COR-L47 (cell line): ENCODE measurements at regions not wholly inside any gene's neighbourhood (a gene's known extent, or its start where the extent isn't known, plus 50 kb on each side); places are given as distances from the start of the nearest gene placed in this dataset.
"Not testable (repeated sequence)": the region's sequence is repeated elsewhere in the genome, so short reads cannot be mapped to it uniquely, and the experiment has no call there.

Experiments
- DNase-seq: peaks from one replicate; lab custom pipeline; 2025; lab: John Stamatoyannopoulos, UW

DNA sequence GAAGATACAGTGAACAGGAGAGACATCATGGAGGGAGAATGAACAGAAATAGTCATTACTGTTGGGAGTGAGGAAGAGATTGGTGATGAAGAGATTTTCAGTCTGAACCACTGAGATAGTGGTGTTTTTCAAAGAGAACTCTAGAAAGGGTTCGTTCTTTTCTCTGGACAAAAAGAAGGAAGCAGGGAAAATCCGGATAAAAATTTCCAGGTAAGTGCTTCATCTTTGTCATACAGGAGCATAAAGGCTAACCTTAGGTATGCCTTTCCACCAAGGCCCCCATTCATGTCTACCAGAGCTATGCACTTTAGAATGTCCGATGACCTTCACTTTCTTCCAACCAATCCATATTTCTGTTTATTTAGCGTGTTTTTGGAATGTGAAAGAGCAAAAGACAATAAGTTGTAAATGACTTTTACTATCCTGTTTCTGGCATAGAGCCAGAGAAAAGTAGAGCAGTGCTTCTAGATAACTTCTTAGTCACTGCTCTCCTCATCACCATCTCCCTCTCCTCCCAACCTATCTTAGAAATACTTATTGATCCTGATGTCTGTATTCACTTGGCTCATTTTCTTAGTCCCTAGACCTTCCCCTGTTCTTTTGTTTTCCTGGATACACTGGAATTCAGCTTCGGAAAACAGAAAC is 116.5 kb downstream of the TTC6 start:
- no peak for DNase-seq

DNA sequence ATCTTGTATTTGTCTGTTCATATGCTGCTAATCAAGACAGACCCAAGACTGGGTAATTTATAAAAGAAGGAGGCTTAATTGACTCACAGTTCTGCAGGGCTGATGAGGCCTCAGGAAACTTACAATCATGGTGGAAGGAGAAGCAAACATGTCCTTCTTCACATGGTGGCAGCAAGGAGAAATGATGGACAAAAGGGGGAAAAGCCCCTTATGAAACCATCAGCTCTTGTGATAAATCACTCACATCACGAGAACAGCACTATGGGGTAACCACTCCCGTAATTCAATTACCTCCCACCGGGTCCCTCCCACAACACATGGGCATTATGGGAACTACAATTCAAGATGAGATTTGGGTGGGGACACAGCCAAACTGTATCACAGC is 117.0 kb downstream of the TTC6 start:
- not testable (repeated sequence) for DNase-seq

DNA sequence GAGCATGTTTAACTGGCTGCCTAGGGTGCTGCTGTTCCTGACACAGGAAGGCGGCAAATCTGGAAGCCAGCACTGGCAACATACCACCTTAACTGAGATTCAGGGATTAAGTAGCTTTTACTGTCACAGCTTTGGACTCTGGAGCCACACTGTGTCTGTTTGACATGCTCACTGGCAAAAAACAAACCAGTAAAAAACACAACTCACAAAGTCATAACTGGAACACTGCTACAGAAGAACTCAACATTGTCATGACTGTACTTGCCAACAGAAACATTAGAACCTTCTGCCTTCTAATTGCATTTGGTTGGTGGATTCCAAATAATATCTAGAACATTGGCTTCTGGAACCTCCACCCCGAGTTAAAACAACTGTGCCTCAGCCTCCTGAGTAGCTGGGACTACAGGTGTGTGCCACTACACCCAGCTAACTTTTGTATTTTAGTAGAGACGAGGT is 117.6 kb downstream of the TTC6 start:
- DNase-seq = no peak

DNA sequence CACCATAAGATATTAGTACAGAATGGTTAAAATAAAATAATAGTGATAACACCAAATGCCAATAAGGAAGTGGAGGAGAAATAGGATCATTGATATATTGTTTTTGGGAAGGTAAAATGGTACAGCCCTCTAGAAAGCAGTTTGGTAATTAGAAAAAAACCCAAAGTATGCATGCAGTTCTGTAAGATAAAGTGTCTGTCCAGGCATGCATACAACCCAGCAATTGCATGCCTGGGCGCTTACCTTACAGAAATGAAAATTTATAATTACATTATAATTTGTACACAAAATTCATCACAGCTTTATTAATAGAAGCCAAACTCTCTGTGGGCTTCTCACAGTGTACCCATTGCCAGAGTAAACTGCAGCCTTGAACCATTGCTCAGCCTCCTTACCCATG is 124.7 kb downstream of the TTC6 start:
- no peak for DNase-seq

DNA sequence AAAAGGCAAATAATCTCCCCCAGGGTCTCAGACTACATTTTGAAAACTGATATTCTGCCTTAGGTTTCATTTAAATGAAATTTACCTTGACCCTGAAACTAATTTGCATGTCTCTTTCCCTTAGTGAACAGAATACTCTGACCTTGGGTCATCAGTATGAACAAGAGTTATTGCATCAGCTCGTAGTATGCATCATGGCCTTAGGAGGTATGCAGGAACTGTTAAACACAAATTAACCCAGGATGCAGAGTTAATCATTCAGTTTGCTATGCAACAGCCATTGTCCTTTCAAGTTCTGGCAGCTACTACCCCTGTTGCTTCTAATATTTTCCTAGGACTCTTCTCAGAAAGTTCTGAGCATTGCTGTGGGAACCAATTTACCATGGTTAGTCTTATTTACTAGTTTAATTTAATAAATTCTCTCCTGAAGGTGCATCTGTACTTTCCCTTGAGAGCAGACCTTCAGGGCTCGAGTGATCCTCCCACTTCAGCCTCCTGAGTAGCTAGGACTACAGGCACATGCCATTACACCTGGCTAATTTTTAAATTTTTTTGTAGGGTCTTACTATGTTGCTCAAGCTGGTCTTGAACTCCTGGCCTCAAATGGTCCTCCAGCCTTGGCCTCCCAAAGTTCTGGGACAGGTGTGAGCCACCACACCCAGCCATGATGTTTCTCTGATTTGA is 126.7 kb downstream of the TTC6 start:
- DNase-seq = no peak

DNA sequence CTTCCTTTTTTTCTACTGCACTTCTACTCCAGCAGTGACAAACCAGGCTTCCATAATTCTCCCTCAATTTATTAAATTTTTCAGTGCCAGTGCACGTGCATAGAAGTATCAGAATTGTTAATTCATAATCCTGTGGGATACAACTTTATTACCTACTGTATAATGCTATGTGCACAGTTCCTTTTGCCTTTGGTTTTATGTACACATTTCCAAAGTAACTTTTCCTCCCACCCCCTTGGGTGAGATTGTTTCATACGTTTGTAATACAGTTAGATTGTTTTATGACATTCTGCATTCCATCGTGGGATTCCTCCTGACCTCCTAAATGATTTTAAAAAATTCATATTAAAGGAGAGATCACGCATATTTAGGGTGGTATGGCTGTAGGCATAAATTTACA is 128.1 kb downstream of the TTC6 start:
- DNase-seq = no peak

DNA sequence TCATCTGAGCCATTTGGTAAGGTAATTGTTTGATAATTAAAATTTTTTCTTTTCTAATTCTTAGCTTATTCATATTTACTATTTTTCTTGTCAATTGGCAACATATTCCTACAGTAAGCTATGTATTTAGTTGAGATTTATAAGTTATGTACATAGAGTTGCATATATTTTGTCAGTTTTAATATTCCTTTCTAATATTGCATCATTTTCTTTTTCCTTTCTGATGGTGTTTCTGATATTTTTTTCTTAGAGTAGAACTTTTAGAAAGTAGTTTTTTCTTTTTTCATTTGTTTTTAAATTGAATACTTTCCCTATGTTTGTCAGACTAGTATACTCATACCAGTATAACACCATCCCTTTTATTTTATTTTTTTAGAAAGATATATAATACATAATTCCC is 131.3 kb downstream of the TTC6 start:
- DNase-seq = no peak

DNA sequence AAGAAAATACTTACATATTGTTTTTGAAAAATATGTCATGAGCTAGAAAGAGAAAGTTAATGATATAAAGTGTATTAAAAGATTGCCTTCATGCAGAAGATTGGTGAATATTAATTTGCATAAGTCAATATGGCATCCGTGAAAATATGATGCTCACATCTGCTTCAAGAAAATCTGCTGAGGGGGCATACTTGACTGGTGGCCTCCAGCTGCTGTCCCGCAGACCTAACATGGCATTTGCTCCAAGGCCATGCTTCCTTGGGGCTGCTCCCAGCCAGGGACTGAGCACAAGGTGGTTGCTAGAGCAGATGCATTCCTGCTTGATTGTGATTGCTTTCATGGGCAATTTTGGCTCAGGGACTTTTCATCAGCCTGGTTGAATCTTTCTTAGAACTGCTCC is 133.8 kb downstream of the TTC6 start:
- DNase-seq = no peak

DNA sequence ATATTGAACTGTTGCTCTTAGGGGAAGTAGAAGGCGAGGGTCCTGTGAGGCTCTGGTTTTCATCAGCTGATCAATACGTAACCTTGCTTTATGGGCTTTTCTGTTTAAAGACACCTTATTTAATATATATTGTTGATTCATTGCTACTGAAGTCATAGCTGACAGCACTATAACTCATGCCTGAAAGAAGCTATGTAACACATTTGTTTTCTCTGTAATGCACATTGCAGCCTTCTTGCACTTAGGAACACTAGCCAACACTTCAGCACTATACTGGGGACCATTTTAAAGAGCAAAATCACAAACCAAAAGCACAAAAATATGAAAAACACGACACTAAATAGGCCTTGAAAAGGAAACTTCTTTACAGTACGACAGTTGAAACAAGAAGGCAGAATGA is 135.7 kb downstream of the TTC6 start:
- no peak for DNase-seq

DNA sequence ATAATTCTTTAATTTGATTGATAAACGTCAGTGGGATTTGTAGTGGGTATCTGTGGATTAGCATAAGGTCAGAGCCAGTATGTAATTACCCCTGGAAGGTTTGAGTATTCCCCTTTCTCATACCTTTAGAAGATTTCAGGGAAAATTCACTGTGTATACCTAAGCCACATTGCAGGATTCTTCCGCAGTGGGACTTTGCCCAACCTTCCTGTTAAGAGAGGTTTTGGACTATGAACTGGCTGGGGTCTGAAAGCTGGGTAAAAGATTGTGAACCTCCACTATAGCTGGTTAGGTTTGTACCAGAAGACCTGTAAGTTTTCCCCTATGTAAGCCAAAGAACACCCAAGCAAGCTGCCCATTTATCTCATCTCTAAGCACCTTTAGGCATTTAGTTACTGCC is 150.2 kb downstream of the TTC6 start:
- DNase-seq = no peak

DNA sequence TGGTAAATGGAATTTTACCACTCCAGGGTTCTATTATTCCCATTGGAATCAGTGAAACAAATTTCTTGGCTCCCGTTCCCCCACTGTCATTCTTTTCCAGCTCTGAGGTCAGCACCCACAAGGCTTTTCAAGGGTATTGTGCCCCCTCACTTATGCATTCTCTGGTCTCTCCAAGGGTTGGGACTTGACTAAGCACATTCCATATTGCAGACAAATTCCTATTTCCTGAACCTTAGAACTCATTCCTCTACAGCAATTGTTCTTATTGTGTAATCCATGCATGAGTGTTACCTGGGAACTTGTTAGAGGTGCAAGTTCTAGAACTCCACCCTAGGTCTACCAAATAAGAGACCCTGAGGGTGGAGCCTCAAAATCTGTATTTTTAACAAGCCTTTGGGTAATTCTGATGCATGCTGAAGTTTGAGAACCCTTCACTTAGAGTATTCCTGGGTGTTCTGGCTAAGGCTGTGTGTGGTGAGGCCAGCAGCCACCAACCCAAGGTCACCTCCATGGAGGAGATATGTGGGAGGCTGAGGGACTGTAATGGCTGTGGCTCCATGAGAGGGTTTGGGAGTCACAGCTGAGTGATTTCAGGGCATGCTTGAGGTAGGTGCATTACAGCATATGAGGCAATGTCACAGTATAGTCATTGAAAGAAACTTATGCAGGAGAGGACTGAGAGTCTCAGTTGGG is 150.9 kb downstream of the TTC6 start:
- DNase-seq = no peak

DNA sequence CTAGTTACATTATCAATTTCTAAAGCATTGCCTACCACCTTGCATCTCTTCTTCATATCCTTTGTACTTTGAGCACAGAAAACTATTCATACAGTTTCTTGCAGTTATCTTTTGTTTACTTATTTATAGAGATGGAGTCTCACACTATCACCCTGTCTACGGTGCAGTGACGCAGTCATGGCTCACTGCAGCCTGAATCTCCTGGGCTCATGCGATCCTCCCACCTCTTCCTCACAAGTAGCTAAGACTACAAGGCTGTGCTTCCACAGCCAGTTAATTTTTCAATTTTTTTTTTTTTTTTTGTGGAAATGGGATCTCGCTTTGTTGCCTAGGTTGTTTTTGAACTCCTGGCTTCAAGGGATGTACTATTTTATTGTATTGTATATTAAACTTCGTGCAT is 158.0 kb downstream of the TTC6 start:
- no peak for DNase-seq

DNA sequence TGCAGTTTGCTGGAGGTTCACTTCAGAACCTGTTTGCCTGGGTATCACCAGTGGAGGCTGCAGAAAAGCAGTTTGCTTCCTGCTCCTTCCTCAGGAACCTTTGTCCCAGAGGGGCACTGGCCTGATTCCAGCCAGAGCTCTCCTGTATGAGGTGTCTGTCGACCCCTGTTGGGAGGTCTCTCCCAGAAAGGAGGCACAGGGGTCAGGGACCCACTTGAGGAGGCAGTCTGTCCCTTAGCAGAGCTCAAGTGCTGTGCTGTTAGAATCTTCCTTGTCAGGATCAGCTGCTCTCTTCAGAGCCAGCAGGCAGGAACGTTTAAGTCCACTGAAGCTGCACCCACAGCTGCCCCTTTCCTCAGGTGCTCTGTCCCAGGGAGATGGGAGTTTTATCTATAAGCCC is 164.8 kb downstream of the TTC6 start:
- DNase-seq = not testable (repeated sequence)

DNA sequence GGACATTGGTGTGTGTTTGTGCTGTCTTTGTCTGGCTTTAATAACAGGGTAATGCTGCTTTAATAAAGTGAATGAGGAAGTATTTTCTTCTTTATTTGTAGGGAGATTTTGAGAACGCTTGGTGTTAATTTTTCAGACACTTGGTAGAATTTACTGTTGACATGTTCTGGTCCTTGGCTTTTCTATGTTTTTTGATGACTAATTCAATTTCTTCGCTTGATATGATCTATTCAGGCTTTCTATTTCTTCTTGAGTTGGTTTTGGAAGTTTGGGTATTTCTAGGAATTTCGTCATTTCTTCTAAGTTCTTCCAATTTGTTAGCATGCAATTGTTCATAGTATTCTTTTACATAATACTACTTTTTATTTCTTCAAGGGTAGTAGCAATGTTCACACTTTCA is 167.8 kb downstream of the TTC6 start:
- DNase-seq = no peak

DNA sequence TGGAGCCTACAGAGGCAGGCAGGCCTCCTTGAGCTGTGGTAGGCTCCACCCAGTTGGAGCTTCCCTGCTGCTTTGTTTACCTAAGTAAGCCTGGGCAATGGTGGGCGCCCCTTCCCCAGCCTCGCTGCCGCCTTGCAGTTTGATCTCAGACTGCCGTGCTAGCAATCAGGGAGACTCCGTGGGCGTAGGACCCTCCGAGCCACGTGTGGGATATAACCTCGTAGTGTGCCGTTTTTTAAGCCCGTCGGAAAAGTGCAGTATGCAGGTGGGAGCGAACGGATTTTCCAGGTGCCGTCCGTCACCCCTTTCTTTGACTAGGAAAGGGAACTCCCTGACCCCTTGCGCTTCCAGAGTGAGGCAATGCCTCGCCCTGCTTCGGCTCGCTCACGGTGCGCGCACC is 176.9 kb downstream of the TTC6 start:
- DNase-seq = not testable (repeated sequence)

DNA sequence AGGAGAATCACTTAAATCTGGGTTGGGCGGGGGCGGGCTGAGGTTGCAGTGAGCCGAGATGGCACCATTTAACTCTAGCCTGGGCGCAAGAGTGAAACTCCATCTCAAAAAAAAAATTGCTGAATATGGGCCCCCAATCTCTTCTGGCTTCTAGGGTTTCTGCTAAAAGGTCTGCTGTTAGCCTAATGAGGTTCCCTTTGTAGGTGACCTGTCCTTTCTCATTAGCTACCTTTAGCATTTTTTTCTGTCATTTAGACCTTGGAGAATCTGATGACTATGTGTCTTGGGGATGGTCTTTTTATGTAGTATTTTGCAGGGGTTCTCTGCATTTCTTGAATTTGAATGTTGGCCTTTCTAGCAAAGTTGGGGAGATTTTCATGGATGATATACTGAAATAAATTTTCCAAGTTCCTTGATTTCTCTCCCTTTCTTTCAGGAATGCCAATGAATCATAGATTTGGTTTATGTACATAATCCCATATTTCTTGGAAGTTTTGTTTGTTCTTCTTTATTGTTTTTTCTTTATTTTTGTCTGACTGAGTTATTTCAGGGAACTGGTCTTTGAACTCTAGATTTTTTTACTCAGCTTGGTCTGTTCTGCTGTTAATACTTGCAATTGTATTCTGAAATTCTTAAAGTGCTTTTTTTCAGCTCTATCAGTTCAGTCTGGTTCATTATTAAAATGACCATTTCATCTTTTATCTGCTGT is 181.5 kb downstream of the TTC6 start:
- DNase-seq = no peak

DNA sequence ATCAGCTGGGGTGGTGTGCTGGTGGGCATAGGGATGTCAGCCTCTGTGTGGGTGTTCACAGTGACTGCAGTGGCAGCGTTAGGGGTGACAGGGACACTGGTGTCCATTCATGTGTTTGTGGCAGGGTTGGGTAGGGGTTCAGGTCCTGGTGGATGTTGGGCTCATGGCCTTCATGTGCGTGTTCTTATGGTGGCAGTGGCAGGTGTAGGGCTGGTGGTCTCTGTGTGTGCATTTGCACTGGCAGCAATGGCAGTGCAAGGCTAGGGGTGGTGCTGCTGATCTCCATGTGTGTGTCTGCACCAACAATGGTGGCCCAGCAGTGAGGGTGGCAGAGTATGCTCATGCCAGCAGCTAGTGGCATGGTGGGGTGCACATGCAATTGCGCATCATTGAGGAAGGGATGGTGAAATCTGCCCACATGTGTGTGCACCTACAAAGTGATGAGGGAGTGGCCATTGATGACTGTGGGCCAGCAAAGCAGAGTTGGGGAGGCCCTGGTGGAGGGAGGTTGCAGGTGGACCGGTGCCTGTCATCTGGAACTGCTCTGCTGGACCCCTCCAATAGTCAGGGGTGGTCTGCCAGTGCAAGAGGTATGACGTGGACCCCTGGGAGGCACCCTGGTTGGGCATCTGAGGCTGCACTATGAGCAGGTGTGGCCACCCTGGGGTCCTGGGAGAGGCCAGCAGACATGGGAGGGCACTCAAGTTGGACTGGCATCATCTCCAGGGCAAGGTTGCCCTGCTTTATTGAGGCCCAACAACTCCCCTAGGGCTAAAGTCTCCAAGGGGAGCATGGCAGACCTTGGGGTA is 182.9 kb downstream of the TTC6 start:
- no peak for DNase-seq

DNA sequence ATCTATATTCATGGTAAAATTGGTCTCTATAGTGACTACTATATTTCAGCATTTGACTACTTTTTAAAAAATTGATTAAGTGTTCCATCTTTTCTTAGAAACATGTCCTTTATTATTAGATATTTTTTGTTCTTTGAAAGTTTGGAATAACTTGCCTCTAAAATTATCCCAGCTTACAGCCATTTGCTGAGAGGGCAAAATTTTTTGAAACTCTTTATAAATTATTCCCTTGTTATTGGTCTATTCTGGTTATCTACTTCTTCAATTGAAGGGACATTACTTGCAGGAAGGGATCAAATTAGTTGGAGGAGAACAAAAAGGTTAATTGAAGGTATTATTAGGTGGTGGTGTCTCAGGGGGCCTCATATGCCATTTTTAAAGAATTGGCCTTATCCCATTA is 184.1 kb downstream of the TTC6 start:
- no peak for DNase-seq

DNA sequence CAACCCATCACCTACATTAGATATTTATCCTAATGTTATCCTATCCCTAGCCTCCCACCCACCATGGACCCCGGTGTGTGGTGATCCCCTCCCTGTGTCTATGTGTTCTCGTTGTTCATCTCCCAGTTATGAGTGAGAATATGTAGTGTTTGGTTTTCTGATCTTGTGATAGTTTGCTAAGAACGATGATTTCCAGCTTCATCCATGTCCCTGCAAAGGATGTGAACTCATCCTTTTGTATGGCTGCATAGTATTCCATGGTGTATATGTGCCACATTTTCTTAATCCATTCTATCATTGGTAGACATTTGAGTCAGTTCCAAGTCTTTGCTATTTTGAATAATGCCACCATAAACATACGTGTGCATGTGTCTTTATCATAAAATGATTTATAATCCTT is 185.3 kb downstream of the TTC6 start:
- DNase-seq = not testable (repeated sequence)

DNA sequence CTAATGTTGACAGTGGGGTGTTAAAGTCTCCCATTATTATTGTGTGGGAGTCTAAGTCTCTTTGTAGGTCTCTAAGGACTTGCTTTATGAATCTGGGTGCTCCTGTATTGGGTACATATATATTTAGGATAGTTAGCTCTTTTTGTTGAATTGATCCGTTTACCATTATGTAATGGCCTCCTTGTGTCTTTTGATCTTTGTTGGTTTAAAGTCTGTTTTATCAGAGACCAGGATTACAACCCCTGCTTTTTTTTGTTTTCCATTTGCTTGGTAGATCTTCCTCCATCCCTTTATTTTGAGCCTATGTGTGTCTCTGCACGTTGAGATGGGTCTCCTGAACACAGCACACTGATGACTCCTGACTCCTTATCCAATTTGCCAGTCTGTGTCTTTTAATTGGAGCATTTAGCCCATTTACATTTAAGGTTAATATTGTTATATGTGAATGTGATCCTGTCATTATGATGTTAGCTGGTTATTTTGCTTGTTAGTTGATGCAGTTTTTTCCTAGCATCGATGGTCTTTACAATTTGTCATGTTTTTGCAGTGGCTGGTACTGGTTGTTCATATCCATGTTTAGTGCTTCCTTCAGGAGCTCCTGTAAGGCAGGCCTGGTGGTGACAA is 188.9 kb downstream of the TTC6 start:
- DNase-seq = not testable (repeated sequence)

DNA sequence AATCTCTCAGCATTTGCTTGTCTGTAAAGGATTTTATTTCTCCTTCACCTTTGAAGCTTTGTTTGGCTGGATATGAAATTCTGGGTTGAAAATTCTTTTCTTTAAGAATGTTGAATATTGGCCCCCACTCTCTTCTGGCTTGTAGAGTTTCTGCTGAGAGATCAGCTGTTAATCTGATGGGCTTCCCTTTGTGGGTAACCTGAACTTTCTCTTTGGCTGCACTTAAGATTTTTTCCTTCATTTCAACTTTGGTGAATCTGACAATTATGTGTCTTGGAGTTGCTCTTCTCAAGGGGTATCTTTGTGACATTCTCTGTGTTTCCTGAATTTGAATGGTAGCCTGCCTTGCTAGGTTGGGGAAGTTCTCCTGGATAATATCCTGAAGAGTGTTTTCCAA is 189.4 kb downstream of the TTC6 start:
- not testable (repeated sequence) for DNase-seq
